Parathyroid adenoma (tissue), 2 donors: ENCODE measurements at regions not wholly inside any gene's neighbourhood (a gene's known extent, or its start where the extent isn't known, plus 50 kb on each side); places are given as distances from the start of the nearest gene placed in this dataset.

Experiments used
- H2AFZ ChIP-seq: fragments of 300-600 bp; sonication (generic); one replicate; pipeline ENCODE4 v1.7.0; 2017; ENCODE audit warnings: antibody characterized with exemption, mild to moderate bottlenecking
- H3K27ac ChIP-seq: fragments of 300-600 bp; sonication (generic); one replicate; pipeline ENCODE4 v1.7.0; 2017
- H3K27me3 ChIP-seq: fragments of 300-600 bp; sonication (generic); one replicate; pipeline ENCODE4 v1.7.0; 2017; ENCODE audit warnings: low read length; ENCODE audit not compliant: control insufficient read depth, insufficient read depth
- H3K36me3 ChIP-seq: fragments of 300-600 bp; sonication (generic); one replicate; pipeline ENCODE4 v1.7.0; 2017; ENCODE audit warnings: low read length; ENCODE audit not compliant: control insufficient read depth, insufficient read depth
- H3K4me1 ChIP-seq: fragments of 300-600 bp; sonication (generic); one replicate; pipeline ENCODE4 v1.7.0; 2017; ENCODE audit warnings: control low read depth
- H3K4me2 ChIP-seq: fragments of 300-600 bp; sonication (generic); one replicate; pipeline ENCODE4 v1.7.0; 2017; ENCODE audit warnings: low read length
- H3K4me3 ChIP-seq: fragments of 300-600 bp; sonication (generic); one replicate; pipeline ENCODE4 v1.7.0; 2017; ENCODE audit warnings: low read depth, low read length
- H3K79me2 ChIP-seq: fragments of 300-600 bp; sonication (generic); one replicate; pipeline ENCODE4 v1.7.0; 2017; ENCODE audit warnings: control low read depth
- H3K9ac ChIP-seq: fragments of 300-600 bp; sonication (generic); one replicate; pipeline ENCODE4 v1.7.0; 2017; ENCODE audit warnings: mild to moderate bottlenecking
- H3K9me3 ChIP-seq: fragments of 300-600 bp; sonication (generic); one replicate; pipeline ENCODE4 v1.7.0; 2017; ENCODE audit warnings: low read length; ENCODE audit not compliant: control insufficient read depth
- TF ChIP-seq, protein P1 (sequence below): fragments of 300-600 bp; sonication (generic); IDR thresholded peaks from one replicate; pipeline ENCODE4 v1.7.0; 2017; ENCODE audit warnings: antibody characterized with exemption, mild to moderate bottlenecking
- donor health status: primary hyperparathyroidism.

DNA sequence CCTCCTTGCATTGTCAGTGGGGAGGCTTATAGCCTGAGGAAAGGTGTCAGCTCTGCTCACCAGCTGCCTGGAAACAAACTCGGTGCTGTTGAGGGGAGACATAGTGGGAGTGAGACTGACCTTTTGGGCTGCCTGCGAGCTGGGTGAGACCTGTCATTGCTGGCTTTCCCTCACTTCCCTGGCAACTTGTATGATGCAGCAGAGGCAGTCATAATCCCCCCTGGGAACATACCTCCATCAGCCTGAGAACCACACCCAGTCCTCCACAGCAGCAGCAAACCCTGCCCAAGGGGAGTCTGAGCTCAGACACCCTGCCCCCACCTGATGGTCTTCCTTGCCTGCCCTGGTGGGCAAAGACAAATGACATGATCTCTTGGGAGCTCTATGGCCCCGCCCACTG is 521.2 kb upstream of the IMPG1 start:
- Histone ChIP-seq H3K4me2 (no peak overlapping the region), H3K4me3 (no peak overlapping the region), H3K36me3 (no peaks in the 10 kb centered on the region), H2AFZ (no peak overlapping the region), H3K27me3 (no peaks in the 10 kb centered on the region), H3K4me1 (no peaks in the 10 kb centered on the region), H3K79me2 (no peaks in the 10 kb centered on the region), H3K9ac (no peak overlapping the region), H3K27ac (no peak overlapping the region), H3K9me3 (no peaks in the 10 kb centered on the region)
- TF ChIP-seq, protein P1, sequence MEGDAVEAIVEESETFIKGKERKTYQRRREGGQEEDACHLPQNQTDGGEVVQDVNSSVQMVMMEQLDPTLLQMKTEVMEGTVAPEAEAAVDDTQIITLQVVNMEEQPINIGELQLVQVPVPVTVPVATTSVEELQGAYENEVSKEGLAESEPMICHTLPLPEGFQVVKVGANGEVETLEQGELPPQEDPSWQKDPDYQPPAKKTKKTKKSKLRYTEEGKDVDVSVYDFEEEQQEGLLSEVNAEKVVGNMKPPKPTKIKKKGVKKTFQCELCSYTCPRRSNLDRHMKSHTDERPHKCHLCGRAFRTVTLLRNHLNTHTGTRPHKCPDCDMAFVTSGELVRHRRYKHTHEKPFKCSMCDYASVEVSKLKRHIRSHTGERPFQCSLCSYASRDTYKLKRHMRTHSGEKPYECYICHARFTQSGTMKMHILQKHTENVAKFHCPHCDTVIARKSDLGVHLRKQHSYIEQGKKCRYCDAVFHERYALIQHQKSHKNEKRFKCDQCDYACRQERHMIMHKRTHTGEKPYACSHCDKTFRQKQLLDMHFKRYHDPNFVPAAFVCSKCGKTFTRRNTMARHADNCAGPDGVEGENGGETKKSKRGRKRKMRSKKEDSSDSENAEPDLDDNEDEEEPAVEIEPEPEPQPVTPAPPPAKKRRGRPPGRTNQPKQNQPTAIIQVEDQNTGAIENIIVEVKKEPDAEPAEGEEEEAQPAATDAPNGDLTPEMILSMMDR, result no peak

DNA sequence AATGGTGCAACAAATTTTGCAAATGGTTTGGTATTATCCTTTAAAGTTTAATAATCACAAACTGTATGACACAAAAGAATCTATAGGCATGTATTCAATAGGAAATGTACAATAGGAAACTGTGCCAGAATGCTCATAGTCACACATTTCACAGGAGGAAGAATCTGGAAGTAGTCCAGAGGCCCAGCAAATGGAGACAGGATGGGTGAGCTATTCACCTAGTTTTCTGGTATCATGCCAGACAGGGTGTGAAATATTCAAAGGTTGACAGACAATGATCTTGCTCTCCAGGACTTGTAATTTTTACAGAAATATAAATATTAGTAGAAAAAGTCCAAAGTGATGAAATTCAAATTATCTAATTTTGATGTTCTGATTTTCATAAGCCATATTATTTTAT is 520.1 kb upstream of the IMPG1 start:
- no peaks in the 10 kb centered on the region for H3K36me3 ChIP-seq
- H3K4me3 ChIP-seq, result no peak overlapping the region
- no peak overlapping the region for H3K9ac ChIP-seq
- no peaks in the 10 kb centered on the region for H3K9me3 ChIP-seq
- no peak overlapping the region for H3K27ac ChIP-seq
- no peak overlapping the region for H2AFZ ChIP-seq
- no peaks in the 10 kb centered on the region for H3K4me1 ChIP-seq
- no peaks in the 10 kb centered on the region for H3K79me2 ChIP-seq
- H3K4me2 ChIP-seq, result no peak overlapping the region
- no peaks in the 10 kb centered on the region for H3K27me3 ChIP-seq
- TF ChIP-seq, protein P1, result no peak

DNA sequence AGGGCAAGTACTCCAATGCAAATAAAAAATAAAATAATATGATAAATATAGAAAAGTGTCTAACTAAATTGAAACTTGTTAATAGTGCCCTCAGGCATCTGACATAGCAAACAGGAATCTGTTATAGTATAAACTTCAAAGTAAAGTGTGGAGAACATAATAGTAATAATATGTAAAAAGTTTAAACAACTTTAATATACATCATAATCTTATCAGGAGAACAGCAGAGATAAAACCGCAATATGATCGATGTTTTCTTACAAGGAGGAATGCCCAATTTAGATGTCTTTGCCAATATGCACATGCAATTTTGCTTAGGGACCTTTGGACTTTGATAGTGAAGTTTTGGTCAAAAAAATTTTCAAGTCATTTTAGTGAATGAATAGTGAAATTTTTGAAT is 514.8 kb upstream of the IMPG1 start:
- TF ChIP-seq, protein P1, result no peak
- no peaks in the 10 kb centered on the region for H3K9me3 ChIP-seq
- H3K36me3 ChIP-seq, result no peaks in the 10 kb centered on the region
- no peak overlapping the region for H3K4me2 ChIP-seq
- no peak overlapping the region for H3K4me3 ChIP-seq
- no peak overlapping the region for H3K27ac ChIP-seq
- H3K9ac ChIP-seq, result no peak overlapping the region
- no peaks in the 10 kb centered on the region for H3K27me3 ChIP-seq
- H2AFZ ChIP-seq, result no peak overlapping the region
- H3K4me1 ChIP-seq, result no peaks in the 10 kb centered on the region
- no peaks in the 10 kb centered on the region for H3K79me2 ChIP-seq

DNA sequence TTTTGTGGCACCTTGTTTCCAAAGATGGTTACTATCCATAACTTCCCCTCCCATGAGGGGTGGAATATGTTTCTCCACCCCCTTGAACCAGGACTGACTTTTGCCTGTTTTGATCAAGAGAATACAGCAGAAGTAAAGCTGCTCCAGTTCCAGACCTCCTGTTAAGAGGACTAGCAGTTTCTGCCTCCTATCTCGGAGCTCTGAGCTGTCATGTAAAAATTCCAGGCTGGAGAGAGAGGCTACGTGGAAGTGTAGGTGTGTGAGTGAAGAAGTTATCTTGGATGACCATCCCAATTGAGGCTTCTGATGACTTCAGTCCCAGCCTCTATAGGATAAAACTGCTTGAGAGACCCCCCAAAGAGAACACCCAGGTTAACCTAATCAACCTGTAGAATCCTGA is 511.7 kb upstream of the IMPG1 start:
- Histone ChIP-seq H3K9me3 (no peaks in the 10 kb centered on the region), H3K27ac (no peak overlapping the region), H3K4me2 (no peak overlapping the region), H2AFZ (no peak overlapping the region), H3K36me3 (no peaks in the 10 kb centered on the region), H3K4me1 (no peaks in the 10 kb centered on the region), H3K79me2 (no peaks in the 10 kb centered on the region), H3K4me3 (no peak overlapping the region), H3K9ac (no peak overlapping the region), H3K27me3 (no peaks in the 10 kb centered on the region)
- TF ChIP-seq, protein P1, result no peak

DNA sequence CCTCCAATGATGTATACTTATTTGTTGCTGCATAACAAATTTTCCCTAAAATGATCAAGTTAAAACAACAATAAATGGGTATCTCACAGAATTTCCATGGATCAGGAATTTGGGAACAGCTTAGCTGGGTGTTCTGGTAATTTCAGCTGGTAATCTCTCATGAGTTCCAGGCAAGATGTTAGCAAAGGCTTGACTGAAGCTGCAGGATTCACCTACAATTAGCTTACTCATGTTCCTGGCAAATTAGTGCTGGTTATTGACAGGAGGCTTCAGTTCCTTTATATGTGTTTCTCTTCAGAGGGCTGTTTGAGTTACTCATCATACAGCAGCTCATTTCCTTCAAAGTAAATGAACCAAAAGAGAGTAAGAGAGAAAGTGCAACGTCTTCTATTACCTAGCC is 506.3 kb upstream of the IMPG1 start:
- Histone ChIP-seq H3K27ac (no peak overlapping the region), H3K4me3 (no peak overlapping the region), H3K27me3 (no peaks in the 10 kb centered on the region), H3K4me2 (no peak overlapping the region), H3K4me1 (no peaks in the 10 kb centered on the region), H3K79me2 (no peaks in the 10 kb centered on the region), H3K9me3 (no peaks in the 10 kb centered on the region), H3K9ac (no peak overlapping the region), H2AFZ (no peak overlapping the region), H3K36me3 (no peaks in the 10 kb centered on the region)
- TF ChIP-seq, protein P1, result no peak
